GM03348 (cell line): ENCODE measurements at regions not wholly inside any gene's neighbourhood (a gene's known extent, or its start where the extent isn't known, plus 50 kb on each side); places are given as distances from the start of the nearest gene placed in this dataset.
A peak's percentile ranks its signal among the peaks of the same experiment; 100 is the strongest.
"Not testable (repeated sequence)": the region's sequence is repeated elsewhere in the genome, so short reads cannot be mapped to it uniquely, and the experiment has no call there.

Experiments
- DNase-seq: peaks from one replicate; pipeline ENCODE4 v3.0.0; 2012; ENCODE audit warnings: low spot score

DNA sequence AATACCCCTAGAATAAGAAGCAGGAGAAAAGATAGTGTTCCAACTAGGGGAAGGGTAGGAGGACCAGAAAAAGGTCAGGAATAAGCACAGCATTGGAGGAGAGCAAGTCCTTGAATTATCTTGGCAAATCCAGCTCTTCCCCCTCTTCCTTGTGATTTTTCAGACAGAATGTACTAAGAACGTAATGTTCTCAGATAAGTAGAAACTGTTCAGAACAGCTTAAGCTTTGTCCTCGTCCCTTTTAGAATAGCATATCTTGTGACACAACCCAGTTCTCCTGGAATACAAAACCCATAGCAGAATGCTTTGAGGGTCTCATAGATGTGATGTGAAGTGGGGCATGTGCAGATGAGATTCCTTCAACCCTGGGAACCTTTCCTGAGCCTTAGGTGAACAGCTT lies 97.4 kb downstream of the EMB start:
- DNase-seq: no peak

DNA sequence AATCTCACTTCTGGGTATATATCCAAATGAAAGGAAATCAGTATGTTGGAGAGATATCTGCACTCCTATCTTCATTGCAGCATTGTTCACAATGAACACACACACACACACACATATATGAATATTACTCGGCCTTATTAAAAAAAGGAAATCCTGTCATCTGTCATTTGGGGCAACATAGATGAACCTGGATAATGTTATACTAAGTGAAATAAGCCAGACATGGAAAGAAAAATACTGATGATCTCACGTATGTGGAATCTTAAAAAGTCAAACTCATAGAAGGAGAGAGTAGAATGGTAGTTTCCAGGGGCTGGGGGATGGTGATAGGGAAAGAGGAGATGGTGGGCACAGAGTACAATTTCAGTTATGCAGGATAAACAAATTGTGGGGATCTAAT lies 100.3 kb downstream of the EMB start:
- no peak for DNase-seq

DNA sequence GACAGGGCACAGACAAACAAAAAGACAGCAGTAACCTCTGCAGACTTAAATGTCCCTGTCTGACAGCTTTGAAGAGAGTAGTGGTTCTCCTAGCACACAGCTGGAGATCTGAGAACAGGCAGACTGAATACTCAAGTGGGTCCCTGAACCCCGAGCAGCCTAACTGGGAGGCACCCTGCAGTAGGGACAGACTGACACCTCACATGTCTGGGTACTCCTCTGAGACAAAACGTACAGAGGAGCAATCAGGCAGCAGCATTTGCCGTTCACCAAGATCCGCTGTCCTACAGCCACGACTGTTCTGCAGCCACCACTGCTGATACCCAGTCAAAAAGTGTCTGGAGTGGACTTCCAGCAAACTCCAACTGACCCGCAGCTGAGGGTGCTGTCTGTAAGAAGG lies 110.5 kb downstream of the EMB start:
- not testable (repeated sequence) for DNase-seq

DNA sequence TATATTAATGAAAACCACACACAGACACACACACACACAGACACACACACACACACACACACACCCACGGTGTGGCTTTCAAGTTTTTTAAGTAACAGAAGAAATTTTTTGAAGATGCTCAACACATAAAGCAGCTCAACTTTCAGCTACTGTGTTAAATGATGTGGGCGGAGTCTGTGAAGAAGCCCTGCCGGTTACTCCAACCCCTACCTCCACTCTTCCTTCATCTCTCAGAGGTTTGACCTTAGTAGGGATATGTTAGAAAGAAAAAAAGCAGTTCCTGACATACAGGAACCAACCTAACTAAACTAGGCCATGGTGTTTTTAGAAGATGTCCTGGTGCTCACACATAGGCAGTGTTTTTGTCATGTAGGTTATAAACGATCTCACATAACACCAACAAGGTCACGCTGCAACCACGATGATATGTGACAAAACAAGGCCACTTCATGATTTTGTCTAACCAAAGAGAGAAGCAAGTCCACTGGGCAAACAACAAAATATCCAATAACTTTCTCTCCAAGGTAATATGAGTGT lies 112.8 kb downstream of the EMB start:
- DNase-seq: no peak

DNA sequence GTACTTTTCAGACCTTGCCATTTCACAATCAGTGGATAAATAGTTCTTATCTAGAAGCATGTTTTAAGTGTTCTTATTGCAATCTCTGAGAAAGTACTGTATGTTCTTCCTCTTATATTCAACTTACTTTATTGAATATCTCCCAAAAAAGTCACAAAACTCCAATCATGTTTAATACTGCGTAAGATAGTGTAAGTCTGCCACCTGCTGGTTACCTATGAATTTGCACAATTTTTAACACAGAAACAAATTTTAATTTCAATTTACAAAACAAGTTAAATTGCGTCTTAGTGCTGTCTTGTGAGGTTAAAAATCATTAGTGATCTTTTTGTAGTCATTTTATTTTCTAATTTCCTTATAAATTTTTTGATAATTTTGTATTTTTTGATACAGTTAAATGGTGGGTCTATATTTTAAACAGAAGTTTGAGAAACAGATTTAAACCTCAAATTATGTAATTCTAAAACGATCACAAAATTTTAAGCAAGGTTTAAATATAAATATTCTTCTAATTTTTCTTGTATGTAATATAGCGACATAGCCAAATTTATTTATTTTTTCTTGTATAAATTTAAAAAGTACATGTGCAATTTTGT lies 115.8 kb downstream of the EMB start:
- peak; percentile 32 for DNase-seq

DNA sequence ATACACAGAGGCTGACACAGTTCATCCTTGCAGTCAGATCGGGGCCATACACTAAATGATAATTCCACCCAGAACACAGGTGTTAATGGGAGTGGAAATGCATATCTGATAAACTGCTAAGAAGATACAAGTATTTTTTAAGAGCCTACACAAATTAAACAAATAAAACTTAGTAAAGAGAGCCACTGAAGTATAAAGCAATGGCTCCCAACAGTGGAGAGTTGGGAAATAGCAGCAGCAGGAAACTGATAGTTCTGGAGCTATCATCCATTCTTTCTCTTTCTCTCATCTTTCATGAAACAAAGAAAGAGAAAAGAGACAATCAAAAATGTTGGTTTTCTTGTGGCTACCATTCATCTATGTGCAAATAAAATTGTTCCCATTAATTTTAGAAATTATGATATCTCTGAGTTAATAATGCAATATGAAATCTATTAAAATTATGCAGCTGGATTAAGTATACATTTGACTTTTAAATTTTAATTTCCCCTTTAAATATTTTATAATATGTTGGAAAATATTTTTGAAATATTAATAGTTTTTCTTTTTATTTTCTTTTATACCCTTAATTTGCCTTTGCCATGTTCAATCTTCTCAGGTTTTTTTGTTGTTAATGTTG lies 120.8 kb downstream of the EMB start:
- DNase-seq: no peak

DNA sequence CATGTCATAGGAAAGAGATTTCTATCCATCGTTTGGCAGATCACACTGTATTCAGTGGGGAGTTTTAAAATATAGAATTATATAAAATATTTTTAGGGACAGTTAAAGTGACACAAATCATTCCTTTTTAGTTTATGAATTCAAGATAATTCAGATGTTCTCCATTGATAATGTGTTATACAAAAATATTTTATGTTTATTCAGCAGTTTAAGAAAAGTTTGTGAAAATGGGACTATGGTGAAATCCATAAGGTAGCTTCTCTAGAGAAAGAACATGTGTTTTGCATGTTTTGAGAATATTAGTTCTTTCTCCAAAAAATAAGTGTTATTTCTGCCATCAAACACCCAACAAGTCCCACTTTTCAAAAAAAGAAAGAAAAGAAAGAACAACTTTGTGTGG lies 122.9 kb downstream of the EMB start:
- DNase-seq: no peak

DNA sequence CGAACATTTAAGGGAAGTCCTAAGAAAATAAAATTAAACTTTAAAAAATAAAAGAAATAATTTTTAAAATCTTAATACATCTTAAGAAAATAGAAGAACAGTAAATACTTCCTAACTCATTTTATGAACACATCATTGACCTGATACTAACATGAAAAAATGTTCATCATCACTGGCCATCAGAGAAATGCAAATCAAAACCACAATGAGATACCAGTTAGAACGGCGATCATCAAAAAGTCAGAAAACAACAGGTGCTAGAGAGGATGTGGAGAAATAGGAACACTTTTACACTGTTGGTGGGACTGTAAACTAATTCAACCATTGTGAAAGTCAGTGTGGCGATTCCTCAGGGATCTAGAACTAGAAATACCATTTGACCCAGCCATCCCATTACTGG lies 134.6 kb downstream of the EMB start:
- DNase-seq: not testable (repeated sequence)

DNA sequence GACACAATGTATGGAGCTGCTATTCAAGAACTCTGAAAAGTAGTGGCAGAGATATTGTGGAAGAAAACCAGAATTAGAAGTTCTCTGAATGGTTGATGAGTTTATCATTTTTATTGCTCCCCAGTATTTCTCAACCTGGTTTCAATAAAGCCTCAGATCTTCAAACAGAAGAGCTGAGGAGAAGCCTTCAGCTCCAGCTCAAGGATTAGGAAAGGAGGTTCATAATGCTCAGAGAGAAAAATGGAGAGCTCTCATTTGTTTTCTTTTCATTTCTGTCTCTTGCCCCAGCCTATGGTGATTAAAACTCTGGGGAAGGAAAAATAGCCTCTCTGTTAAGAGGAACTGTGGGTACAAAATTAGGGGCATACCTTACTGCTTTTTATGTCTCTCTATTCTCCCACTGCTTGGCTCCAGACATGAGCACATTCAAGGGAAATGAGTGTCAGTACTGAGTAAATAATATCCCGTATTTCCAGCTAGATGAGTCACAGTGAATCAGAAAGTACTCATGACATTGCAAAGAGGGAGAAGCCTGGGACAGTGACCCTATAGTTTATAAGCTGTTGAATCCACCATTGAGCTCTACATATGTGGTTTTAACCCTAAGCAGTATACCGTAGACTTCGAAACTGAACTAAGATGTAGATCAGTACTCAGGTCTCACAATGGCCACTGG lies 138.1 kb downstream of the EMB start:
- no peak for DNase-seq

DNA sequence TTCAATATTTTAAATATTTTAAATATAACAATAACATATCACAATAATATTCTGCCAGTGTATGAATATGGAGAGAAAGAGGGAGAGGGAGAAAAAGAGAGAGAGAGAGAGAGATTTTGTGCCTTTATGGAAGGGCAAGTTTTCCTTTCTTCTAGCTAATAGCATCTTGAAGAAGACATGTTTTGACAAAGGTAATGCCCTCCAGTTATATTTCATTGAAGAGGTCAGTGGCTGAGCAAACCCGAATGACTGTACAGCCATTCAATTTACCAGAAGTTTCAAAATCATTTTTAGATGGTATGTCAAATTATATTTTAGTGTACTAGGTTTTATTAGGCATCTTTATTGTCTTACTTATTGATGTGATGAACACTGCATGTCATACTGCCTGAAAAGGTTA lies 139.3 kb downstream of the EMB start:
- no peak for DNase-seq

DNA sequence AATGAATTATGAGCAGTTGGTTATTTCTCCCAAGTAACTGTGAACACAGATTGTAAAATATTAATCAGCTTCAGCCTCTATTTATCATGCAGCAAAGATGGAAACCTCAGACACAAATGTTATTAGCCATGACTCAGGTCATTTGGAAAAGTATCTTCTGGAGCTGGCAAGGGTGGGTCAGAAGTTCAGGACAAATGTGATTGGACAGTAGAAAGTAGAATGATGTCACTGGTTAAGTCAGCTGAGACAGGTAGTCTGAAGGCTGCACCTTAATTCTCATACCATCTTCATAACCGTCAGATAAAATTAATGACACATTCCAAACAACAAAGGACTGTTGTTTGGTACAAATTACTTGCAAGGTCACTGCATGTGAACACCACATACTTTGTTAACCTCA lies 140.2 kb downstream of the EMB start:
- DNase-seq: no peak

DNA sequence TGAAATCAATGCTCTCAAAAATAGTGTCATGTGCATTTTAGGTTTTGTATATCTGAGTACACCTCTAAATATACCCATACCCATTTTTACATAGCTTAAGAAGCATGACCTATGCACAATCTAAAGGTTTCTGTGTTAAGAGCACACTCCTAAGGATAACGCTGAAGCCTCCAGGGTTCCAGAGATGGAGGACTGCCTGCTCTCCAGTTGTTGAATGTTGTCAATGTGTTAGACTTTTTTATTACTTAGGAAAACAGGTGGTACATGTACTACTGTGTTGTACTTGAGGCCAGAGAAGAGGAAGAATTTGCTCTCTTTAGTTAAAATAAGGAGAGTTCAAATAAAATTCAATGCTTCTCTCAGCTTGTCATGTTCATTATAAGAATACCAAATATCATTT lies 141.2 kb downstream of the EMB start:
- no peak for DNase-seq

DNA sequence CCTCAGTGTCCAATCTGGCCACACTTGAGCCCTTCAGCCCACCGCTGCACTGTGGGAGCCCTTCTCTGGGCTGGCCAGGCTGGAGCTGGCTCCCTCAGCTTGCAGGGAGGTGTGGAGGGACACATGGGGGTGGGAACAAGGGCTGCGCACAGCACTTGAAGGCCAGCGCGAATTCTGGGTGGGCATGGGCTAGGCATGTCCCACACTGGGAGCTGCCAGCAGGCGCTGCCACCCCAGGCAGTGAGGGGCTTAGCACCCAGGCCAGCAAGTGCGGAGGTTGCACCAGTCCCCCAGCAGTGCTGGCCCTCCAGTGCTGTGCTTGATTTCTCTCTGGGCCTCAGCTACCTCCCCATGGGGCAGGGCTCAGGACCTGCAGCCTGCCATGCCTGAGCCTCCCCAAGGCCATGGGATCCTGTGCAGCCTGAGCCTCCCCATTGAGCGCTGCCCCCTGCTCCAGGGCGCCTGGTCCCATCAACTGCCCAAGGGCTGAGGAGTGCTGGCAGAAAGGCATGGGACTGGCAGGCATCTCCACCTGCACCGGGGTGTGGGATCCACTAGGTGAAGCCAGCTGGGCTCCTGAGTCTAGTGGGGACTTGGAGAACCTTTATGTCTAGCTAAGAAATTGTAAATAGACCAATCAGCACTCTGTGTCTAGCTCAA lies 148.2 kb downstream of the EMB start:
- DNase-seq: no peak

DNA sequence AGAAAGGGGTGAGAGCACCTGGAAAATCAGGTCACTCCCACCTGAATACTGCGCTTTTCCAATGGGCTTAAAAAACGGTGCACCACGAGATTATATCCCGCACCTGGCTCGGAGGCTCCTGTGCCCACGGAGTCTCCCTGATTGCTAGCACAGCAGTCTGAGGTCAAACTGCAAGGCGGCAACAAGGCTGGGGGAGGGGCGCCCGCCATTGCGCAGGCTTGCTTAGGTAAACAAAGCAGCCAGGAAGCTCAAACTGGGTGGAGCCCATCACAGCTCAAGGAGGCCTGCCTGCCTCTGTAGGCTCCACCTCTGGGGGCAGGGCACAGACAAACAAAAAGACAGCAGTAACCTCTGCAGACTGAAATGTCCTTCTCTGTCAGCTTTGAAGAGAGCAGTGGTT lies 160.6 kb downstream of the EMB start:
- DNase-seq: not testable (repeated sequence)
